ENCODE measurements at regions not wholly inside any gene's neighbourhood (a gene's known extent, or its start where the extent isn't known, plus 50 kb on each side); places are given as distances from the start of the nearest gene placed in this dataset.

GRCh38 chr6:108766419-108766818, 81.8 kb upstream of the ARMC2 start:
- no peak for TF ChIP-seq CTCF (IDR thresholded peaks at IDR 0.05)
- no peak for TF ChIP-seq POLR2A (IDR thresholded peaks at IDR 0.05)
- no peak for TF ChIP-seq POLR2AphosphoS5 (IDR thresholded peaks at IDR 0.05)
